ENCODE measurements at regions not wholly inside any gene's neighbourhood (a gene's known extent, or its start where the extent isn't known, plus 50 kb on each side); places are given as distances from the start of the nearest gene placed in this dataset.

DNA sequence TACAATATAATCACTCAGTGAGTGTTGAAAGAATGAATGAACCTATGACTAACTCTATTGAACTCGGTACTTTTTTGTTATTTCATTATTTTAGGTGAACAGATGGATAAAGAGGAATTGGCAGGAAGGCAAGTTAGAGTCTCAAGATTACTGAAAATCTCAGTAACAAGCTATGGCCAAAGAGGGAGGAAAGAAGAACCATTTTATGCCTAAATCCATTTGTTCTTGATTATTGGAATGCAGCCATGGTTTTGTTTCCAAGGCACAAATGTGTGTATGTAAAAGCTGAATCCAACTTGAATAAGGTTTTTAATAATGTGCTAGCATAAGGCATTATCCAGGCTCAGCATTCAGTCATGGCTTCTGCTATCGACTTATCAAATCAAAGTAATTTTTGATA, 196.4 kb downstream of the DTHD1 start:
- no peak for DNase-seq (ENCODE audit: low read depth, low spot score)
- Histone ChIP-seq H3K9me1 (replicated peaks; ENCODE audit: control insufficient read depth, extremely low read depth, insufficient read depth, low read length) (no peaks in the 10 kb centered on the region), H3K79me2 (ENCODE audit: control insufficient read depth, insufficient read depth, low read length) (no peaks in the 10 kb centered on the region), H3K4me1 (ENCODE audit: control insufficient read depth, extremely low read depth, insufficient read depth, low read length) (no peaks in the 10 kb centered on the region), H3K4me3 (replicated peaks in 1 of 3; ENCODE audit: insufficient read depth in 1 of 3, low read depth in 1 of 3, low read length in 3 of 3) (no peak overlapping the region), H3K27ac (ENCODE audit: insufficient read depth, low read depth, low read length) (no peak overlapping the region), H3K9ac (replicated peaks; ENCODE audit: extremely low read depth, insufficient read depth, low read length) (no peak overlapping the region), H2AFZ (ENCODE audit: low read depth, low read length) (no peak overlapping the region), H3K27me3 (ENCODE audit: control insufficient read depth in 2 of 2, insufficient read depth in 2 of 2, low read length in 2 of 2) (no peaks in the 10 kb centered on the region), H3K4me2 (ENCODE audit: insufficient read depth, low read length) (no peak overlapping the region), H3K9me3 (replicated peaks; ENCODE audit: control insufficient read depth, insufficient read depth, low read length) (no peaks in the 10 kb centered on the region), H3K36me3 (ENCODE audit: control insufficient read depth in 2 of 2, extremely low read depth in 1 of 2, insufficient read depth in 2 of 2, low read length in 2 of 2) (no peaks in the 10 kb centered on the region), H4K20me1 (replicated peaks; ENCODE audit: control insufficient read depth, extremely low read depth, insufficient read depth, low read length) (no peaks in the 10 kb centered on the region)
- intact Hi-C loops (cut with micrococcal nuclease), result no loop called here
- TF ChIP-seq POLR2A (IDR thresholded peaks at IDR 0.05; ENCODE audit: low read depth, low read length) (no peak), POLR2AphosphoS5 (IDR thresholded peaks at IDR 0.05; ENCODE audit: insufficient read depth, low read depth, low read length) (no peak), JUN (IDR thresholded peaks at IDR 0.05; ENCODE audit: borderline replicate concordance, insufficient read depth, insufficient read length, low read depth) (no peak), EZH2 (IDR thresholded peaks at IDR 0.05; ENCODE audit: borderline replicate concordance, low read depth, low read length, severe bottlenecking) (no peak), GATA2 (IDR thresholded peaks at IDR 0.05; ENCODE audit: insufficient read depth, insufficient read length, low read depth, low read length) (no peak), MYC (IDR thresholded peaks at IDR 0.05; ENCODE audit: low read depth, low read length) (no peak), FOS (IDR thresholded peaks at IDR 0.05; ENCODE audit: borderline replicate concordance, insufficient read depth, low read length) (no peak)
- TF ChIP-seq, protein P1, sequence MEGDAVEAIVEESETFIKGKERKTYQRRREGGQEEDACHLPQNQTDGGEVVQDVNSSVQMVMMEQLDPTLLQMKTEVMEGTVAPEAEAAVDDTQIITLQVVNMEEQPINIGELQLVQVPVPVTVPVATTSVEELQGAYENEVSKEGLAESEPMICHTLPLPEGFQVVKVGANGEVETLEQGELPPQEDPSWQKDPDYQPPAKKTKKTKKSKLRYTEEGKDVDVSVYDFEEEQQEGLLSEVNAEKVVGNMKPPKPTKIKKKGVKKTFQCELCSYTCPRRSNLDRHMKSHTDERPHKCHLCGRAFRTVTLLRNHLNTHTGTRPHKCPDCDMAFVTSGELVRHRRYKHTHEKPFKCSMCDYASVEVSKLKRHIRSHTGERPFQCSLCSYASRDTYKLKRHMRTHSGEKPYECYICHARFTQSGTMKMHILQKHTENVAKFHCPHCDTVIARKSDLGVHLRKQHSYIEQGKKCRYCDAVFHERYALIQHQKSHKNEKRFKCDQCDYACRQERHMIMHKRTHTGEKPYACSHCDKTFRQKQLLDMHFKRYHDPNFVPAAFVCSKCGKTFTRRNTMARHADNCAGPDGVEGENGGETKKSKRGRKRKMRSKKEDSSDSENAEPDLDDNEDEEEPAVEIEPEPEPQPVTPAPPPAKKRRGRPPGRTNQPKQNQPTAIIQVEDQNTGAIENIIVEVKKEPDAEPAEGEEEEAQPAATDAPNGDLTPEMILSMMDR (IDR thresholded peaks at IDR 0.05; ENCODE audit: extremely low read depth in 1 of 2, insufficient read depth in 1 of 2, low read depth in 1 of 2, low read length in 2 of 2), result no peak
- TF ChIP-seq, protein P2, sequence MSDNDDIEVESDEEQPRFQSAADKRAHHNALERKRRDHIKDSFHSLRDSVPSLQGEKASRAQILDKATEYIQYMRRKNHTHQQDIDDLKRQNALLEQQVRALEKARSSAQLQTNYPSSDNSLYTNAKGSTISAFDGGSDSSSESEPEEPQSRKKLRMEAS (IDR thresholded peaks at IDR 0.05; ENCODE audit: insufficient read depth, insufficient read length), result no peak
- dilution Hi-C loops (cut with MboI; ENCODE audit: extremely low pct_ligation_motif_present, low sequenced_read_pairs), result no loop called here
- no TSS peak for BruUV-seq (replicated peaks)
- ChIA-PET CTCF (no interaction called here), POLR2A (no interaction called here)
- FAIRE-seq, result no peak
